HepG2 (cell line): ENCODE measurements at regions not wholly inside any gene's neighbourhood (a gene's known extent, or its start where the extent isn't known, plus 50 kb on each side); places are given as distances from the start of the nearest gene placed in this dataset.

Source experiments
- ARID3A ChIP-seq: IDR thresholded peaks from 2 replicates; pipeline ENCODE4 v1.6.1; 2012; ENCODE audit warnings: low read depth, low read length, improper control_type of control experiment
- ARNTL ChIP-seq: sonication (generic); formaldehyde crosslinking; IDR thresholded peaks from 2 replicates; pipeline ENCODE4 v1.4.0; 2020; ENCODE audit warnings: mild to moderate bottlenecking, missing genetic modification reagents
- BRCA1 ChIP-seq: sonication (generic); formaldehyde crosslinking; IDR thresholded peaks from 2 replicates; pipeline ENCODE4 v1.4.0; 2020; ENCODE audit warnings: missing genetic modification reagents
- CENPX ChIP-seq: sonication (generic); formaldehyde crosslinking; IDR thresholded peaks from 2 replicates; pipeline ENCODE4 v1.9.0; 2021; ENCODE audit warnings: mild to moderate bottlenecking, missing genetic modification reagents, moderate library complexity
- EP300 ChIP-seq, 3 experiments: sonication (generic) in 1 of 3; formaldehyde crosslinking in 1 of 3; IDR thresholded peaks; 2 replicates each; pipeline versions ENCODE4 v1.5.1 to v1.6.1; 2011 to 2020; ENCODE audit warnings: low read depth in 2 of 3, low read length in 2 of 3, borderline replicate concordance in 1 of 3, improper control_type of control experiment in 1 of 3, mild to moderate bottlenecking in 1 of 3, missing genetic modification reagents in 1 of 3, moderate library complexity in 1 of 3
- FOXO1 ChIP-seq: sonication (generic); formaldehyde crosslinking; IDR thresholded peaks from 2 replicates; pipeline ENCODE4 v1.4.0; 2020; ENCODE audit warnings: missing genetic modification reagents
- FOXP1 ChIP-seq, 2 experiments: fragments of 450-650 bp in 1 of 2; IDR thresholded peaks; 2 replicates each; pipeline ENCODE4 v1.6.1; 2017 to 2018; ENCODE audit warnings: antibody characterized with exemption in 1 of 2
- IKZF4 ChIP-seq: sonication (generic); formaldehyde crosslinking; IDR thresholded peaks from 2 replicates; pipeline ENCODE4 v1.5.1; 2020; ENCODE audit warnings: borderline replicate concordance, mild to moderate bottlenecking, low read depth, missing genetic modification reagents; ENCODE audit errors: not compliant biosample characterization
- MED8 ChIP-seq: sonication (generic); formaldehyde crosslinking; IDR thresholded peaks from 2 replicates; pipeline ENCODE4 v1.8.1; 2023; ENCODE audit warnings: mild to moderate bottlenecking, missing genetic modification reagents; ENCODE audit not compliant: insufficient replicate concordance
- MXD4 ChIP-seq: IDR thresholded peaks from 2 replicates; pipeline ENCODE4 v1.6.1; 2016; ENCODE audit warnings: mild to moderate bottlenecking, missing biosample characterization, missing genetic modification reagents
- NFIC ChIP-seq: IDR thresholded peaks from 2 replicates; pipeline ENCODE4 v1.6.1; 2012; ENCODE audit warnings: mild to moderate bottlenecking, low read length, inconsistent platforms
- NFYB ChIP-seq: sonication (generic); formaldehyde crosslinking; IDR thresholded peaks from 2 replicates; pipeline ENCODE4 v1.4.0; 2020; ENCODE audit warnings: missing genetic modification reagents
- RBFOX2 ChIP-seq: fragments of 200-400 bp; formaldehyde crosslinking; IDR thresholded peaks from 2 replicates; pipeline ENCODE4 v1.6.1; 2017; ENCODE audit warnings: low read depth, mild to moderate bottlenecking, low read length
- SATB2 ChIP-seq: sonication (generic); formaldehyde crosslinking; IDR thresholded peaks from 2 replicates; pipeline ENCODE4 v1.5.0; 2020; ENCODE audit warnings: missing genetic modification reagents
- SOX13 ChIP-seq, 3 experiments: fragments of 450-650 bp in 1 of 3; sonication (generic) in 1 of 3; formaldehyde crosslinking in 1 of 3; IDR thresholded peaks in 2 of 3; conservative IDR thresholded peaks in 1 of 3; 2 replicates each; pipeline versions ENCODE4 v1.5.0 to v1.6.1; 2016 to 2020; ENCODE audit warnings: antibody characterized with exemption in 1 of 3, mild to moderate bottlenecking in 1 of 3, missing compliant biosample characterization in 1 of 3, missing genetic modification reagents in 1 of 3, moderate library complexity in 1 of 3
- WIZ ChIP-seq: sonication (generic); formaldehyde crosslinking; IDR thresholded peaks from 2 replicates; pipeline ENCODE4 v1.5.1; 2020; ENCODE audit warnings: mild to moderate bottlenecking, missing genetic modification reagents
- ZFP36L1 ChIP-seq: sonication (generic); formaldehyde crosslinking; IDR thresholded peaks from 2 replicates; pipeline ENCODE4 v1.8.0; 2022; ENCODE audit warnings: mild to moderate bottlenecking, missing genetic modification reagents, moderate library complexity
- ZNF652 ChIP-seq: IDR thresholded peaks from 2 replicates; pipeline ENCODE4 v1.6.1; 2016; ENCODE audit warnings: low read depth, borderline replicate concordance
- ZNF672 ChIP-seq: sonication (generic); formaldehyde crosslinking; IDR thresholded peaks from 2 replicates; pipeline ENCODE4 v1.8.1; 2022; ENCODE audit warnings: missing genetic modification reagents
- ZNF839 ChIP-seq: sonication (generic); formaldehyde crosslinking; IDR thresholded peaks from 2 replicates; pipeline ENCODE4 v1.4.0; 2020; ENCODE audit warnings: missing genetic modification reagents, mild to moderate bottlenecking, borderline replicate concordance
- ZSCAN25 ChIP-seq: sonication (generic); formaldehyde crosslinking; IDR thresholded peaks from 2 replicates; pipeline ENCODE4 v1.8.0; 2022; ENCODE audit warnings: mild to moderate bottlenecking, missing genetic modification reagents
- TF ChIP-seq, protein P1 (sequence below): sonication (generic); formaldehyde crosslinking; IDR thresholded peaks from 2 replicates; pipeline ENCODE4 v1.9.0; 2021; ENCODE audit warnings: missing genetic modification reagents, borderline replicate concordance
- TF ChIP-seq, protein P2 (sequence below): IDR thresholded peaks from 2 replicates; pipeline ENCODE4 v1.6.1; 2016; ENCODE audit warnings: low read depth

DNA sequence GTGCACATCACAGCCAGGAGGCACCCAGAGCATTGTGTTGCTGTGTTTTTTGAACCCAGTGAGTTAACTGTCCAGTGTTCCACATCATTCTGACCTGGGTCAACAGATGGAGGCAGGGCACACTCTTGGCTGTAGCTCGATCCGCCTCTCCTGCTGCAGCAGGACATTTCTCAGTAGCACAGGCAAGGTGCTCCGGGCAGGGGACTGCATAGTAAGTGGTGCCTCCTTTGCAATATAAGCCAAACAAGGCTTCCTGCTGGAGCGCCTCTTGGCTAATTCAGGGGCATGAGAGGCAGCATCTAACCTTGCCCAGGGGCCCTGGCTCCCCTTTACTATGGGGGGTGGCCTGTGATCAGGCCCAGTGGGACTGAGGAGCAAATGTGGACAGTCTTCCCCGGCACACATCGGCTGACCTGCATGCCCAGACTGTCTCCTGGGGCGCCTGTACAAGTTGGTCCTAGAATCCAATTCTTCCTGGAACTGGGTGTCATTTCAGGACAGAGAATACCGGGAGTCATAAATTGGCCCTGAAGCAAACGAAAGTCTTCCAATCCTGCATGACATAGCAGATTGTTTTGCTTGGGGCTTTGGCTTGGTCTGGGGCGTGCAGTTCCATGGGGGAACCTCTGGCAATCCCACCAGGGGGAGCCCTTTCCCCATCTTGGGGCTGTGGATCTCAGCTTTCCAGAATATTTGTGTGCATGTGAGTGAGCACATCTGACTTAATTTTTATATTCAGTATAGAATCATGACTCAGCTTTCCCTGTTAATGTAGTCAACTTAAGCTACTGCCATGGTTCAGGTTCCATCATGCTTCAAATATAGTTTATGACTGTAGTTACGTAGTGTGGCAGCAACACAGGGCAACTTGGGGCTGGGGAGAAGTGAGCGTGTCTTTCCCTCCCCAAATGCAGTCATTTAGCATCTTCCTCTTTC, 56.0 kb upstream of the DDR1 start (continued):
- TF ChIP-seq, protein P1, sequence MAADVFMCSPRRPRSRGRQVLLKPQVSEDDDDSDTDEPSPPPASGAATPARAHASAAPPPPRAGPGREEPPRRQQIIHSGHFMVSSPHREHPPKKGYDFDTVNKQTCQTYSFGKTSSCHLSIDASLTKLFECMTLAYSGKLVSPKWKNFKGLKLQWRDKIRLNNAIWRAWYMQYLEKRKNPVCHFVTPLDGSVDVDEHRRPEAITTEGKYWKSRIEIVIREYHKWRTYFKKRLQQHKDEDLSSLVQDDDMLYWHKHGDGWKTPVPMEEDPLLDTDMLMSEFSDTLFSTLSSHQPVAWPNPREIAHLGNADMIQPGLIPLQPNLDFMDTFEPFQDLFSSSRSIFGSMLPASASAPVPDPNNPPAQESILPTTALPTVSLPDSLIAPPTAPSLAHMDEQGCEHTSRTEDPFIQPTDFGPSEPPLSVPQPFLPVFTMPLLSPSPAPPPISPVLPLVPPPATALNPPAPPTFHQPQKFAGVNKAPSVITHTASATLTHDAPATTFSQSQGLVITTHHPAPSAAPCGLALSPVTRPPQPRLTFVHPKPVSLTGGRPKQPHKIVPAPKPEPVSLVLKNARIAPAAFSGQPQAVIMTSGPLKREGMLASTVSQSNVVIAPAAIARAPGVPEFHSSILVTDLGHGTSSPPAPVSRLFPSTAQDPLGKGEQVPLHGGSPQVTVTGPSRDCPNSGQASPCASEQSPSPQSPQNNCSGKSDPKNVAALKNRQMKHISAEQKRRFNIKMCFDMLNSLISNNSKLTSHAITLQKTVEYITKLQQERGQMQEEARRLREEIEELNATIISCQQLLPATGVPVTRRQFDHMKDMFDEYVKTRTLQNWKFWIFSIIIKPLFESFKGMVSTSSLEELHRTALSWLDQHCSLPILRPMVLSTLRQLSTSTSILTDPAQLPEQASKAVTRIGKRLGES (CRISPR knock-in tag), result no peak
- TF ChIP-seq MXD4 (CRISPR knock-in tag), result peak; percentile 72
- 0 out of 2 replicates have a peak, but pooled peaks have one; percentile 38 for TF ChIP-seq ARID3A
- TF ChIP-seq ZFP36L1 (CRISPR knock-in tag), result no peak
- TF ChIP-seq NFYB, result no peak
- TF ChIP-seq NFIC, result no peak
- TF ChIP-seq BRCA1 (CRISPR knock-in tag), result no peak
- TF ChIP-seq ARNTL (CRISPR knock-in tag), result no peak
- no peak for TF ChIP-seq ZNF839
- TF ChIP-seq IKZF4 (CRISPR knock-in tag), result no peak
- TF ChIP-seq MED8 (CRISPR knock-in tag), result no peak
- no peak for TF ChIP-seq SATB2 (CRISPR knock-in tag)
- TF ChIP-seq SOX13 (IDR thresholded peaks at IDR 0.05), result no peak; the same call in 1 of the 2 replicates
- TF ChIP-seq SOX13 (CRISPR knock-in tag; conservative IDR thresholded peaks at IDR 0.05 in 1 of 2, IDR thresholded peaks at IDR 0.05 in 1 of 2), result no peak; a peak in 1 of 4 replicates
- TF ChIP-seq ZNF652 (CRISPR knock-in tag), result peak; percentile 40; the same call in 1 of the 2 replicates
- TF ChIP-seq EP300 (IDR thresholded peaks at IDR 0.05; ENCODE audit: low read depth in 2 of 2, low read length in 2 of 2), result peak in 1 of 2 experiments; percentile 52; a peak in 1 of 4 replicates
- TF ChIP-seq EP300 (CRISPR knock-in tag; IDR thresholded peaks at IDR 0.05; ENCODE audit: borderline replicate concordance), result no peak
- TF ChIP-seq RBFOX2, result no peak
- TF ChIP-seq FOXO1 (CRISPR knock-in tag), result no peak
- peak; percentile 52; the same call in 1 of the 2 replicates for TF ChIP-seq ZSCAN25
- no peak for TF ChIP-seq CENPX (CRISPR knock-in tag)
- 0 out of 2 replicates have a peak, but pooled peaks have one; percentile 59 for TF ChIP-seq WIZ (CRISPR knock-in tag)
- TF ChIP-seq, protein P2, sequence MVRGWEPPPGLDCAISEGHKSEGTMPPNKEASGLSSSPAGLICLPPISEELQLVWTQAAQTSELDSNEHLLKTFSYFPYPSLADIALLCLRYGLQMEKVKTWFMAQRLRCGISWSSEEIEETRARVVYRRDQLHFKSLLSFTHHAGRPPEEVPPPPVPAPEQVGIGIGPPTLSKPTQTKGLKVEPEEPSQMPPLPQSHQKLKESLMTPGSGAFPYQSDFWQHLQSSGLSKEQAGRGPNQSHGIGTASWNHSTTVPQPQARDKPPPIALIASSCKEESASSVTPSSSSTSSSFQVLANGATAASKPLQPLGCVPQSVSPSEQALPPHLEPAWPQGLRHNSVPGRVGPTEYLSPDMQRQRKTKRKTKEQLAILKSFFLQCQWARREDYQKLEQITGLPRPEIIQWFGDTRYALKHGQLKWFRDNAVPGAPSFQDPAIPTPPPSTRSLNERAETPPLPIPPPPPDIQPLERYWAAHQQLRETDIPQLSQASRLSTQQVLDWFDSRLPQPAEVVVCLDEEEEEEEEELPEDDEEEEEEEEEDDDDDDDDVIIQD (CRISPR knock-in tag), result peak; percentile 23; the same call in 1 of the 2 replicates
- TF ChIP-seq ZNF672 (CRISPR knock-in tag), result no peak
- TF ChIP-seq FOXP1 (IDR thresholded peaks at IDR 0.05), result no peak
- TF ChIP-seq FOXP1 (CRISPR knock-in tag; IDR thresholded peaks at IDR 0.05), result no peak
